ENCODE measurements at regions not wholly inside any gene's neighbourhood (a gene's known extent, or its start where the extent isn't known, plus 50 kb on each side); places are given as distances from the start of the nearest gene placed in this dataset.

GRCh38 chr12:40502322-40502721 lies 189.9 kb upstream of the CNTN1 start:
- no peak for TF ChIP-seq POLR2A (IDR thresholded peaks at IDR 0.05; ENCODE audit: extremely low read depth, insufficient read length)
- TF ChIP-seq CTCF (IDR thresholded peaks at IDR 0.05; ENCODE audit: low read depth, low read length) = no peak
- no peak for TF ChIP-seq MAX (IDR thresholded peaks at IDR 0.05; ENCODE audit: low read depth, low read length)
- no peak for TF ChIP-seq MYC (IDR thresholded peaks at IDR 0.05; ENCODE audit: low read depth, low read length)
